ENCODE measurements at regions not wholly inside any gene's neighbourhood (a gene's known extent, or its start where the extent isn't known, plus 50 kb on each side); places are given as distances from the start of the nearest gene placed in this dataset.

DNA sequence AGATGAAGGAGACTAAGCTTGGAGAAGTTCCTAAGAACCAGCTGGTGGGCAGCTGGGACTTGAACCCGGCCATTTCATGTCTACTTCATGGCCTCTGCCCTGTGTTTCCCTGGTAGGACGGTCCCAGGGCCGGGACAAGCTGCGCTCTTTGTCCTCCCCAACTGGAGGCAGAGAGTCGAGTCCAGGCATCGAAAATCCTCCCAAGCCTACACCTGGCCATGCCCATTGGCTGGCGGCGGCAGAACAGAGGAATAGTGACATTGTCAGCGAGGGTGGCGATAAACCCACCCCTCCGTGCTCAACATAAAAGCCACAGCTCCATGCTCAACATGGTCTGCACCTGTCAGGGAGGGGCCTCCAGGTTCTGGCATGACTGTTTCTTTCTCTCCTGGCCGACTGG, 77.7 kb downstream of the RBFOX3 start:
- no peaks in the 10 kb centered on the region for H3K4me1 ChIP-seq
- no peaks in the 10 kb centered on the region for H3K36me3 ChIP-seq
- H3K9me3 ChIP-seq, result no peaks in the 10 kb centered on the region
- TF ChIP-seq, protein P1, sequence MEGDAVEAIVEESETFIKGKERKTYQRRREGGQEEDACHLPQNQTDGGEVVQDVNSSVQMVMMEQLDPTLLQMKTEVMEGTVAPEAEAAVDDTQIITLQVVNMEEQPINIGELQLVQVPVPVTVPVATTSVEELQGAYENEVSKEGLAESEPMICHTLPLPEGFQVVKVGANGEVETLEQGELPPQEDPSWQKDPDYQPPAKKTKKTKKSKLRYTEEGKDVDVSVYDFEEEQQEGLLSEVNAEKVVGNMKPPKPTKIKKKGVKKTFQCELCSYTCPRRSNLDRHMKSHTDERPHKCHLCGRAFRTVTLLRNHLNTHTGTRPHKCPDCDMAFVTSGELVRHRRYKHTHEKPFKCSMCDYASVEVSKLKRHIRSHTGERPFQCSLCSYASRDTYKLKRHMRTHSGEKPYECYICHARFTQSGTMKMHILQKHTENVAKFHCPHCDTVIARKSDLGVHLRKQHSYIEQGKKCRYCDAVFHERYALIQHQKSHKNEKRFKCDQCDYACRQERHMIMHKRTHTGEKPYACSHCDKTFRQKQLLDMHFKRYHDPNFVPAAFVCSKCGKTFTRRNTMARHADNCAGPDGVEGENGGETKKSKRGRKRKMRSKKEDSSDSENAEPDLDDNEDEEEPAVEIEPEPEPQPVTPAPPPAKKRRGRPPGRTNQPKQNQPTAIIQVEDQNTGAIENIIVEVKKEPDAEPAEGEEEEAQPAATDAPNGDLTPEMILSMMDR (IDR thresholded peaks at IDR 0.05), result no peak
- no peak overlapping the region for H3K4me3 ChIP-seq
- DNase-seq, result no peak
- intact Hi-C loops (cut with DNase I; ENCODE audit: low total_unique reads), result no loop called here
- peaks cover 0 to 80% of the 10 kb centered on the region in 2 donors for H3K27me3 ChIP-seq
- H3K27ac ChIP-seq, result no peak overlapping the region

DNA sequence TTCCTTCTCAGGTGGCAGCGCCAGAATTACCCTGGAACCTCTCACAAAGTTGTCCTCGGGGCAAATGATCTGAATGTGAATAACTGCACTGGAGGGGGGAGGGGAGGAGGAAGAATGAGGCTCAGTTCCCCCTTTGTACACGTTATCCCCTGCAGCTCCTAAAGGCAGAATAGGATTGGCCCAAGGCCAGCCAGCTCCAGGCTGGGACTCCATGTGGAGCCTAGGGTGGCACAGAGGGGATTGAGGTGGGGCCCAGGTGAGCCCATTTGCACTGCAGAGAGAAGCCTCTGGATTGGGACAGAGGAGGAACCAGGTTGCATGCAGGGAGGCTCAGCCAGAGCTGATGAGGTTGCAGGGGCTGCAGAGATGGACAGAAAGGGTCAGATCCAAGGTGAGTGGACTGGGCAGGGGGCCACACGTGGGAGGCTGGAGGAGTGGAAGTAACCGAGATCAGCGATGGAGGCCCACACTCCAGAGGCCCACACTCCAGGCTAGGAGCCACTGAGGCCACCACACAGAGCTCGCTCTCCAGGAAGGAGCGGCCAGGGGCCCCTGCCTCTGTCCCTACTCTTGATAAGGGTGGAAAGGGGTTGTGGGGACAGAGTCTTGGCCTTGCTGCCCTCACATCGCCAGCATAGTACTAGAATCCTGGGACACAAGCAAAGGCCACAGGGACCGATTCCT, 78.6 kb downstream of the RBFOX3 start:
- Histone ChIP-seq H3K27me3 (peaks cover 0 to 78% of the 10 kb centered on the region in 2 donors), H3K9me3 (no peaks in the 10 kb centered on the region), H3K36me3 (no peaks in the 10 kb centered on the region), H3K4me3 (no peak overlapping the region), H3K4me1 (no peaks in the 10 kb centered on the region), H3K27ac (no peak overlapping the region)
- TF ChIP-seq, protein P1 (IDR thresholded peaks at IDR 0.05), result no peak
- DNase-seq, result no peak
- intact Hi-C loops (cut with DNase I; ENCODE audit: low total_unique reads), result no loop called here

DNA sequence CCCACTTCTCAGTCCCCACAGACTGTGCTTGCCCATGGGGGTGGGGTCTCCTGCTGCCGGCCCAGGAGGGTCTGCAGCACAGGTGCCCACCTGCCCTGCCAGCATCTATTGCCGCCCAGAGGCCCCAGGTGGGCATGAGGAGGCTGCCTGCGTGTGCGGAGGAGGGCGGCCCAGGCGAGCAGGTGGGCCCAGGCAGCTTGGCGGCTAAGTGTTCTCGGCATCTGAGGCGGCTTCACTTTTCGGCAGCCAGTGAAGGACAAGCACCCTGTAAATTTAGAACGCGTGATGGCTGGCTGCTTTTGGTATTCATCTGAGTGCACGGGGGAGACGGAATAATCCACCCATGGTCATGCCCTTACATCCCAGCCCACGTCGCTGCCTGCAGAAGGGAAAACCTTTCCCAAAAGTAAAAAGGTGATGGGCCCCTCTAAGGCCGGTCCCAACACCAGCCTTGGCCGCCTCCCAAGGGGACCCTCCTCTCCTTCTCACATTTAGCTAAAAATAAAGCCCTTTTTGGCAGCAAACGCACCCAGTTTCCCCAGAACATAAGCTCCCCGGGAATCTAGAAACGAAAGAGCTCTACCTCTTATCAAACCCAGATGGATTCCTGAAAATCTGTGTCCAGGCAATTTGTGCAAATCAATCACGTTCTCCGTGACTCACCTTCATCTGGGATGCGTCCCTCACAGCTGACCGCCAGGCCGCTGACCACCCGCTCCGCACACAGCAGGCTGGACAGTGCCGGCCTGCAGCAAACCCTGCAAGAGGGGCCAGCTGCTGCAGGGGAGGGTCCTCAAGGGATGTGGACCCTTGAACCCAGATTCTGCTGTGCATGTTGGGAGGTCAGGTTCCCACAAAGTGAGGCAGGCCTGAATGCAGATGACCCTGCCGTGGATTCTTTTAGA, 79.4 kb downstream of the RBFOX3 start:
- no peak overlapping the region for H3K27ac ChIP-seq
- intact Hi-C loops (cut with DNase I; ENCODE audit: low total_unique reads), result no loop called here
- H3K9me3 ChIP-seq, result no peaks in the 10 kb centered on the region
- DNase-seq, result no peak
- no peaks in the 10 kb centered on the region for H3K4me1 ChIP-seq
- no peaks in the 10 kb centered on the region for H3K36me3 ChIP-seq
- no peak overlapping the region for H3K4me3 ChIP-seq
- H3K27me3 ChIP-seq, result peaks cover 0 to 80% of the 10 kb centered on the region in 2 donors
- TF ChIP-seq, protein P1 (IDR thresholded peaks at IDR 0.05), result no peak

DNA sequence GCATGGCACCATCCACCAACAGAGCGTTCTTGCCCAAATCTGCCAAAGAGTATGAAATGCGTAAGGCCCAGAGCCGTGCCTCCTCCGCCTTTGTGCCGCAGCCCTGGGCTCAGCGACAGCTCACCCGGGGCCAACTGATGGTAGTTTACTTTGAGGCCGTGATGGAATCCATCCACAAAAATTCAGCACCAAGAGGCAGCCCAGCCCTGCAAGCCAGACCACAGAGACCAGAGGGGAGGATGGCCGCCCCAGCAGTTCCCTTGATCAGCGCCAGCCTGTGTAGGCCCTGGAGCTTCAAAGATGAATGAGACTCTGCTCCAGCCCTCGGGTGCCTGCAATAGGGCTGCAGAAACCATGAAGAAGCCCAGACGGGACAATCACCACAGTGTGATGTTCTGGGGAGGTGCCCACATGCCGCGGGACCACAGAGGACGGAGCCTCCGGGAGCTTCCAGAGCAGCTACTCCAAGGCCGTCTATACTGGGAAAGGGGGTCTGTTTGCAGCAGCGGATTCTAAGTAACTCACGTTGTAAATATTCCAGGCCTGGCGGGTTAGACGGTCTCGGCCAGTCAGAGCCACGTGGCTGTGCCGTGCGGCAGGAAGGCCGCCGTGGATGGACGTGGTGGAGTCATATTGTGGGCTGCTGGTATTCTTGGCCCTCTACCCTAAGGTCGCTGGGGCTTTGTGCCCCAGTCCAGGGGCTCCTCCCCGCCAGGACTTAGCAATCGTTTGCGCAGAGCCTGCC, 80.3 kb downstream of the RBFOX3 start:
- Histone ChIP-seq H3K9me3 (no peaks in the 10 kb centered on the region), H3K36me3 (no peaks in the 10 kb centered on the region), H3K27ac (no peak overlapping the region), H3K4me3 (no peak overlapping the region), H3K27me3 (peaks cover 0 to 83% of the 10 kb centered on the region in 2 donors), H3K4me1 (no peaks in the 10 kb centered on the region)
- intact Hi-C loops (cut with DNase I; ENCODE audit: low total_unique reads), result no loop called here
- DNase-seq, result no peak
- TF ChIP-seq, protein P1 (IDR thresholded peaks at IDR 0.05), result no peak

DNA sequence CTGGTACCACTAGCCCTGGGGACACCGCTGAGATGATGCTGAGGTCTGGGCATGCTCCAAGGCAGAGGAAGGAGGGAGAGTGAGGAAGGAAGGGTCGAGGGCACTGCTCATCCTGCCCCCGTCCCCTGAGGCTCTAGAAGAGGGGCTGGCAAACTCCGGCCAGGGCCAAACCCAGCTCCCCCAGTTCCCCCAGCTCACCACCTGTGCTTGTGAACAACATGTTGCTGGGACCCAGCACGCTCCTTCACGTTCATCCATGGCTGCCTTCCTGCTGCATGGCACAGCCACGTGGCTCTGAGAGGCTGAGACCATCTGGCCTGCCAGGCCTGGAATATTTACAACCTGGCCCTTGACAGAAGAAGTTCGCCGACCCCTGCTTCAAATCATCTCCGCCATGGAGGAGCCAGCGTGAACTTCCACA, 81.2 kb downstream of the RBFOX3 start:
- no peak for DNase-seq
- intact Hi-C loops (cut with DNase I; ENCODE audit: low total_unique reads), result no loop called here
- peaks cover 0 to 82% of the 10 kb centered on the region in 2 donors for H3K27me3 ChIP-seq

More for the DNA sequence above, 81.2 kb downstream of the RBFOX3 start:
- no peaks in the 10 kb centered on the region for H3K36me3 ChIP-seq
- H3K27ac ChIP-seq, result no peak overlapping the region
- TF ChIP-seq, protein P1 (IDR thresholded peaks at IDR 0.05), result no peak
- H3K4me1 ChIP-seq, result no peaks in the 10 kb centered on the region
- H3K4me3 ChIP-seq, result no peak overlapping the region
- no peaks in the 10 kb centered on the region for H3K9me3 ChIP-seq
